OCI-LY1 (cell line): ENCODE measurements at regions not wholly inside any gene's neighbourhood (a gene's known extent, or its start where the extent isn't known, plus 50 kb on each side); places are given as distances from the start of the nearest gene placed in this dataset.

Experiments
- EZH2 ChIP-seq: fragments of 200-600 bp; sonication (generic), shearing (Covaris generic); IDR thresholded peaks from 2 replicates; pipeline ENCODE4 v1.8.0; 2017; ENCODE audit warnings: borderline replicate concordance, mixed run types, mild to moderate bottlenecking, antibody characterized with exemption, low read length, moderate library complexity, mixed read lengths
- TF ChIP-seq, protein P1 (sequence below): fragments of 200-600 bp; sonication (generic), shearing (Covaris generic); IDR thresholded peaks from 2 replicates; pipeline ENCODE4 v1.5.1; 2017; ENCODE audit warnings: mild to moderate bottlenecking, antibody characterized with exemption, low read length, moderate library complexity, mixed read lengths

DNA sequence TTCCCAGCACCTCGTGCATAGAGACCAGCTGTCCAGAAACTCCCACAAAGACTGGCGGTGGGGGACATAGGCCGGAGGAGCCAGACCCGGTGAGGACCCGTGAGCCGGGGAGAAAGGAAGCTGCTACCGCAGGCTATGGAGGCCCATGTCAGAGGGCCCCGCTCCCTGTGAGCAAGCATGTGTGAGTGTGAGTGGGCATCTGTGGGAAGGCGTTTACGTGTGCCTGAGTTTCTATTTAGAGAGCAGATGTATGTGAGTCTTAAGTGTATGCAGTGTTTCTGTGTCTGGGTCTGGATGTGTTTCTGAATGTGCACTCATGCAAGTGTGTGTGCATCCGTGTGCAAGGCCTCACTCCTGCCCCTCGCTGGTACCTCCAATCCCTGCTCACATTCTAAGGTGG lies 187.8 kb upstream of the RAB6C start:
- TF ChIP-seq, protein P1, sequence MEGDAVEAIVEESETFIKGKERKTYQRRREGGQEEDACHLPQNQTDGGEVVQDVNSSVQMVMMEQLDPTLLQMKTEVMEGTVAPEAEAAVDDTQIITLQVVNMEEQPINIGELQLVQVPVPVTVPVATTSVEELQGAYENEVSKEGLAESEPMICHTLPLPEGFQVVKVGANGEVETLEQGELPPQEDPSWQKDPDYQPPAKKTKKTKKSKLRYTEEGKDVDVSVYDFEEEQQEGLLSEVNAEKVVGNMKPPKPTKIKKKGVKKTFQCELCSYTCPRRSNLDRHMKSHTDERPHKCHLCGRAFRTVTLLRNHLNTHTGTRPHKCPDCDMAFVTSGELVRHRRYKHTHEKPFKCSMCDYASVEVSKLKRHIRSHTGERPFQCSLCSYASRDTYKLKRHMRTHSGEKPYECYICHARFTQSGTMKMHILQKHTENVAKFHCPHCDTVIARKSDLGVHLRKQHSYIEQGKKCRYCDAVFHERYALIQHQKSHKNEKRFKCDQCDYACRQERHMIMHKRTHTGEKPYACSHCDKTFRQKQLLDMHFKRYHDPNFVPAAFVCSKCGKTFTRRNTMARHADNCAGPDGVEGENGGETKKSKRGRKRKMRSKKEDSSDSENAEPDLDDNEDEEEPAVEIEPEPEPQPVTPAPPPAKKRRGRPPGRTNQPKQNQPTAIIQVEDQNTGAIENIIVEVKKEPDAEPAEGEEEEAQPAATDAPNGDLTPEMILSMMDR: no peak
- no peak for TF ChIP-seq EZH2
